ENCODE measurements at regions not wholly inside any gene's neighbourhood (a gene's known extent, or its start where the extent isn't known, plus 50 kb on each side); places are given as distances from the start of the nearest gene placed in this dataset.

DNA sequence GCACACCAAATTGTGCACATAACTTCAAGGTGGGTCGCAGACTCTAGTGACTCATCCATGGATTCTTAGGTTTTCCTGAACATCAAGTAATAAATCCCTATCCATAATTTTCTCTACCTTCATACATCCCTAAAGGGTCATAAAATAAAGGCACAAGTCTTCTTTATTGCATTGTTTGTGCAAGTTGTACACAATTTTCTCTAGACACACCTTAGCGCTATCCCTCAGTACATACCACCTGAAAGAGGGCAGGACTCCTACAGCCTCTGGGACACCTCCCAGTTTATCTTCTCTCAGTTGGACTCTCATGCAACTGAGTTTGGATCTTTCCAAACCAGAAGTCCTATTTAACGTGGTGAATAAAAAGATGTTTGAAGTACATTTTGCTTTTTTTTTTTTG, 168.5 kb upstream of the BMP4 start:
- DNase-seq (ENCODE audit: low read depth, low spot score), result no peak

DNA sequence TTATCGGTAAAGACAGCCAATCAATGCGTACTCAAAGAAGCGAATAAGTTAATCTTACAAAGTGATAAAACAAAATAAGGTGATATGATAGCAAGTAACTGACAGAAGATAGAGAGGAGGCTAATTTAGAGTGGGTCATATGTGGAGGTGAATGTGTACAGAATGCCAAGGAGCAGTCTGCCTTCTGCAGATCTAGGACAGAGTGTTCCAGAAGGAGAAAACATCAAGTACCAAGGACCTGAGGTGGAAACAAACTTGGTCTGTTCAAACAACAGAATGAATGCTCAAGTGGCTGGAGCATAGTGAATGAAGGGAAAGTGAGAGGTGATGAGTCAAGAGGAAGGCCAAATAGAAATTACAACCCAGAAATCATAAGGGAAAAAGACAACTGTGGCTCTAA, 170.3 kb upstream of the BMP4 start:
- H3K27me3 ChIP-seq (ENCODE audit: control insufficient read depth, insufficient read depth, low read length), result no peaks in the 10 kb centered on the region
- H3K27ac ChIP-seq (ENCODE audit: low read length), result no peak overlapping the region
- no peaks in the 10 kb centered on the region for H3K4me1 ChIP-seq (ENCODE audit: control insufficient read depth, insufficient read depth, low read length)
- WGBS (ENCODE audit: insufficient coverage, insufficient read length), result no CpG with 5 or more reads among the region's 3 CpGs
- H3K4me3 ChIP-seq (ENCODE audit: low read length), result no peak overlapping the region
- H3K9me3 ChIP-seq (ENCODE audit: control insufficient read depth, insufficient read depth, low read length), result no peaks in the 10 kb centered on the region
- no peak for DNase-seq (ENCODE audit: low read depth, low spot score)
- no peaks in the 10 kb centered on the region for H3K36me3 ChIP-seq (ENCODE audit: control insufficient read depth, insufficient read depth, low read length)

More for the DNA sequence above, 168.5 kb upstream of the BMP4 start:
- Histone ChIP-seq H3K36me3 (ENCODE audit: control insufficient read depth, insufficient read depth, low read length) (no peaks in the 10 kb centered on the region), H3K4me1 (ENCODE audit: control insufficient read depth, insufficient read depth, low read length) (no peaks in the 10 kb centered on the region), H3K27ac (ENCODE audit: low read length) (no peak overlapping the region), H3K4me3 (ENCODE audit: low read length) (no peak overlapping the region), H3K27me3 (ENCODE audit: control insufficient read depth, insufficient read depth, low read length) (no peaks in the 10 kb centered on the region), H3K9me3 (ENCODE audit: control insufficient read depth, insufficient read depth, low read length) (no peaks in the 10 kb centered on the region)
- no CpG with 5 or more reads among the region's 3 CpGs for WGBS (ENCODE audit: insufficient coverage, insufficient read length)

DNA sequence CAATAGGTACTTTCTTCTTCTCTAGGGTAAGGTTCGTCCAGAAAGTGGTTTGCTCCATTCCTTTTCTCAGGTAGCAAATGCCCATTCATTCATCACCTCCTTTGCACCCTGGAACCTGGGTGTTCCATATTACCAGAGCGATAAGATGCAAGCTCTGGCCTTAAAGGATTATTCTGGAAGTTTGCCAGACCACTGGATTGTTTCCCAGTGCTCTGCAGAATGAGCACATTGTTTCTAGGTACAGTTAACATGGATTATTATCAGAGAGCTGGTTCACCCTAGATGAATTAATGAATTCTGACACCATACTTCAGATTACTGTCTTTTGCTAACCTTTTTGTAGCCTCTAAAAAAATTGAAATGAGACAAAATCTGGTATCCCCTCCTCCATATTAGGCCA, 170.9 kb upstream of the BMP4 start:
- Histone ChIP-seq H3K36me3 (ENCODE audit: control insufficient read depth, insufficient read depth, low read length) (no peaks in the 10 kb centered on the region), H3K4me3 (ENCODE audit: low read length) (no peak overlapping the region), H3K9me3 (ENCODE audit: control insufficient read depth, insufficient read depth, low read length) (no peaks in the 10 kb centered on the region), H3K27ac (ENCODE audit: low read length) (no peak overlapping the region), H3K4me1 (ENCODE audit: control insufficient read depth, insufficient read depth, low read length) (no peaks in the 10 kb centered on the region), H3K27me3 (ENCODE audit: control insufficient read depth, insufficient read depth, low read length) (no peaks in the 10 kb centered on the region)
- DNase-seq (ENCODE audit: low read depth, low spot score), result no peak
- no CpG with 5 or more reads among the region's 2 CpGs for WGBS (ENCODE audit: insufficient coverage, insufficient read length)

DNA sequence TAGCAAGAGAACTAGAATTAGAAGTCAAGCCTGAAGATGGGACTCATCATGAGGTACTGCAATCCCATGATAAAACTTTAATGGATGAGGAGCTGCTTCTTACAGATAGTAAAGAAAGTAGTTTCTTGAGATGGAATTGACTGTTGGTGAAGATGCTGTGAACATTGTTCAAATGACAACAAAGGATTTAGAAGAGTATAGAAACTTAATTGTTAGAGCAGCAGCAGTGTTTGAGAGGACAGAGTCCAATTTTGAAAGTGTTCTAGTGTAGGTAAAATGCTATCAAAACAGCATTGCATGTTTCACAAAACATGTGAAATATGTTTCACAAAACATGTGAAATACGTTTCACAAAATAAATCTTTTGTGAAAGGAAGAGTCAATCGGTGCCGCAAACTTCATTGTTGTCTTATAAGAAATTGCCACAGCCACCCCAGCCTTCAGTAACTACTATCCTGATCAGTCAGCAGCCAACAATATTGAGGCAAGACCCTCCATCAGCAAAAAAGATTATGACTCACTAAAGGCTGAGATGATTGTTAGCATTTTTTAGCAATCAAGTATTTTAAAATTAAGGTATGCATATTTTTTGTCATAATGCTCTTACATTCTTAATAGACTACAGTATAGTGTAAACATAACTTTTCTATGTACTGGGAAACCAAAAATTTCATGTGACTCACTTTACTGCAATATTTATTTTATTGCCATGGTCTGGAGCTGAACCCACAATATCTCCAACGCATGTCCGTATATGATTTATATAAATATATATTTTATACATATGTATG, 173.4 kb upstream of the BMP4 start:
- Histone ChIP-seq H3K4me1 (ENCODE audit: control insufficient read depth, insufficient read depth, low read length) (no peaks in the 10 kb centered on the region), H3K9me3 (ENCODE audit: control insufficient read depth, insufficient read depth, low read length) (no peaks in the 10 kb centered on the region), H3K27ac (ENCODE audit: low read length) (no peak overlapping the region), H3K27me3 (ENCODE audit: control insufficient read depth, insufficient read depth, low read length) (no peaks in the 10 kb centered on the region), H3K36me3 (ENCODE audit: control insufficient read depth, insufficient read depth, low read length) (no peaks in the 10 kb centered on the region), H3K4me3 (ENCODE audit: low read length) (no peak overlapping the region)
- WGBS (ENCODE audit: insufficient coverage, insufficient read length), result no CpG with 5 or more reads among the region's 5 CpGs
- no peak for DNase-seq (ENCODE audit: low read depth, low spot score)

DNA sequence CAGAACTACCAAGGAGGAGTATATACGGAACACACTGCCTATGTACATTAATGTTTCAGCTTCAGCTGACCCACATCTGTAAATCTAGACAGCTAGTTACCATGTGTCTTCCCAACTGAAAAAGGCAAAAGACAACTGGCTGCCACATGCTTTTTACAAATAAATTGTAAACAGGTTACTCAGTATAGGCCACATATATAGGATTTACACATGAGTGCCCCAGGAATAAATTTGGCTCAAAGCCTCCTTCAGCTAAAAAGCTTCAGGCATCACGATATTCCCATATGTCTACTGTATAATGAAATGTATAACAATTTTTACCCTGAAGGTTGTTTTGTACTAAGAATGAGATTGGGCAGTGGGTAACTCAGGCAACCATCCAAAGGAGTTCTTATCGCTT, 175.9 kb upstream of the BMP4 start:
- DNase-seq (ENCODE audit: low read depth, low spot score), result no peak
- no peaks in the 10 kb centered on the region for H3K9me3 ChIP-seq (ENCODE audit: control insufficient read depth, insufficient read depth, low read length)
- no peaks in the 10 kb centered on the region for H3K27me3 ChIP-seq (ENCODE audit: control insufficient read depth, insufficient read depth, low read length)
- no peaks in the 10 kb centered on the region for H3K4me1 ChIP-seq (ENCODE audit: control insufficient read depth, insufficient read depth, low read length)
- no peak overlapping the region for H3K27ac ChIP-seq (ENCODE audit: low read length)
- H3K36me3 ChIP-seq (ENCODE audit: control insufficient read depth, insufficient read depth, low read length), result no peaks in the 10 kb centered on the region
- no CpG with 5 or more reads among the region's 3 CpGs for WGBS (ENCODE audit: insufficient coverage, insufficient read length)
- H3K4me3 ChIP-seq (ENCODE audit: low read length), result no peak overlapping the region

DNA sequence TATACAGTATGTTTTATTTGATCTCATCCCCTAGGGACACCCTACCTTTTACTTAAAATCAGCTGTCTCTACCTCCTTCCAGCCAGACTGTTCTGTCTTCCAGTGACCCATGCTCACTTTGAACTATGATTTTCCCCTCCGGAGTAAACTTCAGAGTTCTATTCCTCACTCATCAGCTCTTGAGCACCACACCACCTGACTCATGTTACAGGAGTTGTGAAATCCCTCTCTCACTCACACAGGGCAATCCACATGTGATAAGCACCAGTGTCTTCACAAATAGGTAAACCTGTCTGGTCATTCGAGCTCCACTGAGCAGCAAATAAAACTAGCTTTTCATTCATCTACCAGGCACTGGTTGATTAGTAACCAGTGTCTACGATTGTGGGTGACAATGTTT, 177.3 kb upstream of the BMP4 start:
- Histone ChIP-seq H3K4me1 (ENCODE audit: control insufficient read depth, insufficient read depth, low read length) (no peaks in the 10 kb centered on the region), H3K36me3 (ENCODE audit: control insufficient read depth, insufficient read depth, low read length) (no peaks in the 10 kb centered on the region), H3K9me3 (ENCODE audit: control insufficient read depth, insufficient read depth, low read length) (no peaks in the 10 kb centered on the region), H3K4me3 (ENCODE audit: low read length) (no peak overlapping the region), H3K27ac (ENCODE audit: low read length) (no peak overlapping the region), H3K27me3 (ENCODE audit: control insufficient read depth, insufficient read depth, low read length) (no peaks in the 10 kb centered on the region)
- no CpG with 5 or more reads among the region's 3 CpGs for WGBS (ENCODE audit: insufficient coverage, insufficient read length)
- DNase-seq (ENCODE audit: low read depth, low spot score), result no peak

DNA sequence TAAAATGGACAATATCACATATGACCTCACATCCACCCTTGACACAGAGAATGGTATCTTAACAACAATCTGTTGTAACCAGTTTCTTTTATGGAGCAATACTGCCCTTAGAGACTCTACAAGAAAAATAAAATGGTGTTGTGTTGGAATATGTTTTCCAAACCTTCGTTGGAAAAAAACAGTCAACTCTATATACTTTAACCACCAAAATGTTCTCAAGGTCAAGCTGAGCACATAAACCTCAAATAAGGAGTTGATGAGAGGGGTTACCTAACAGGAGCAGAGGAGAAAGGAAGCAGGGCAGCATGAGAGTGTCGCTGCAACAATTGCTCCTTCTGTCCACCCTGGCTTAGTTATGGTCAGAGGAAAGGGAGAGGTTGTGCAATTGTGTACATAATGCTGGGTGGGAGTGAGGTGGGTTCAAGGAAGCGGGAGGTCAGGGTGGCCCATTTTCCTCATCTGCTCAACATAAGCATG, 179.2 kb upstream of the BMP4 start:
- H3K36me3 ChIP-seq (ENCODE audit: control insufficient read depth, insufficient read depth, low read length), result no peaks in the 10 kb centered on the region
- WGBS (ENCODE audit: insufficient coverage, insufficient read length), result no CpG with 5 or more reads among the region's 3 CpGs
- no peak overlapping the region for H3K27ac ChIP-seq (ENCODE audit: low read length)

DNA sequence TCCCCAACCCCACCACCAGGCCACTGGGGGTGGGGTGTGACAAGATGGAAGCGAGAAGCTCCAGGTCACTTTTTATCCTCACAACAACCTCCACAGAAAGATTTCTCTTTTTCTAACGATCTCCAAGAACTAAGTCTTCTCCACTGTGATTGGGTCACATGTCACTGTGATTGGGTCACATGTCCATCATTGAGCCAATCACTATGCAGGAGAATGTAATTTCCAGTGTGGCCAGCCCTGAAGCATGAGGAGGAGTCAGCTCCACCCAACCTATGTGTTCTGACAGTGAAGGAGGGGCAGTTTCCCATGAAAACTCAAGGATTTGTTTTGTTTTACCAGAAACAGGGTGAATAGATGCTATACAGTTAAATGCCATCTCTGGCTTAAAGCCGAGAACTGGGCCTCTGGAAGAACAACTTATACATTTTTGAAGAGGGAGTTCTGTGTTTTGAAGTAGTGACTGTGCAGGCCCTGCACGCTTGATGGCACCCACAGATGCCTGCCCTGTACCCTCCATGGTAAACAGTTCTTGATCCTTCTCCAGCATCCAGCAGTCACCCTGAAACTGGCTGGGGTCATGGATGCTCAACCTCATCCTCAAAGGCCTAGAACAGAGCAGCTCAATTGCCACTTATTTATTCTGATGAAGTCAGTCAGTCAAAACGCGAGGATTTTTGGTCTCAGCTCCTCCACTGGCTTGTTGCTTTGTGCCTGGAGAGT, 180.4 kb upstream of the BMP4 start:
- no CpG with 5 or more reads among the region's 6 CpGs for WGBS (ENCODE audit: insufficient coverage, insufficient read length)
- H3K27ac ChIP-seq (ENCODE audit: low read length), result no peak overlapping the region

More for the DNA sequence above, 179.2 kb upstream of the BMP4 start:
- no peaks in the 10 kb centered on the region for H3K9me3 ChIP-seq (ENCODE audit: control insufficient read depth, insufficient read depth, low read length)
- H3K27me3 ChIP-seq (ENCODE audit: control insufficient read depth, insufficient read depth, low read length), result no peaks in the 10 kb centered on the region
- DNase-seq (ENCODE audit: low read depth, low spot score), result no peak
- no peaks in the 10 kb centered on the region for H3K4me1 ChIP-seq (ENCODE audit: control insufficient read depth, insufficient read depth, low read length)
- H3K4me3 ChIP-seq (ENCODE audit: low read length), result no peak overlapping the region

DNA sequence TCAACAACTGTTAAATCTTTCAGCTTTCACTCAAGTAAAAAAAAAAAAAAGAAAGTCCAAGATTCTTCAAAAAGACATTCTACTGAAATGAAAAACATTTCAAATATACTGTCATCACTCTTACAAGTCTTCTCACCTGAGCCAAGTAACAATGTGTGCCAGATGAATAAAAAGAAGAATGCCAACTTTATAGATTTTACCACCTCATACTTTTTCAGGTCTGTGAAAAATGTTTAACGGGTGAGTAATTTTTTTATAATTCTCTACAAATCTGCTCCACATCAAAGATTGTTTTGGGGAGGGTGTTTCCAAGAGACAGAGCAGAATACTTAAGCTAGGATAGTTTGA, 181.0 kb upstream of the BMP4 start:
- H3K9me3 ChIP-seq (ENCODE audit: control insufficient read depth, insufficient read depth, low read length), result no peaks in the 10 kb centered on the region
- H3K4me1 ChIP-seq (ENCODE audit: control insufficient read depth, insufficient read depth, low read length), result no peaks in the 10 kb centered on the region
- no peaks in the 10 kb centered on the region for H3K36me3 ChIP-seq (ENCODE audit: control insufficient read depth, insufficient read depth, low read length)
- H3K27me3 ChIP-seq (ENCODE audit: control insufficient read depth, insufficient read depth, low read length), result no peaks in the 10 kb centered on the region
- WGBS (ENCODE audit: insufficient coverage, insufficient read length), result no CpG with 5 or more reads among the region's 1 CpG
- H3K27ac ChIP-seq (ENCODE audit: low read length), result no peak overlapping the region
- no peak overlapping the region for H3K4me3 ChIP-seq (ENCODE audit: low read length)
- no peak for DNase-seq (ENCODE audit: low read depth, low spot score)

More for the DNA sequence above, 180.4 kb upstream of the BMP4 start:
- Histone ChIP-seq H3K36me3 (ENCODE audit: control insufficient read depth, insufficient read depth, low read length) (no peaks in the 10 kb centered on the region), H3K4me1 (ENCODE audit: control insufficient read depth, insufficient read depth, low read length) (no peaks in the 10 kb centered on the region), H3K27me3 (ENCODE audit: control insufficient read depth, insufficient read depth, low read length) (no peaks in the 10 kb centered on the region), H3K9me3 (ENCODE audit: control insufficient read depth, insufficient read depth, low read length) (no peaks in the 10 kb centered on the region), H3K4me3 (ENCODE audit: low read length) (no peak overlapping the region)
- DNase-seq (ENCODE audit: low read depth, low spot score), result no peak

DNA sequence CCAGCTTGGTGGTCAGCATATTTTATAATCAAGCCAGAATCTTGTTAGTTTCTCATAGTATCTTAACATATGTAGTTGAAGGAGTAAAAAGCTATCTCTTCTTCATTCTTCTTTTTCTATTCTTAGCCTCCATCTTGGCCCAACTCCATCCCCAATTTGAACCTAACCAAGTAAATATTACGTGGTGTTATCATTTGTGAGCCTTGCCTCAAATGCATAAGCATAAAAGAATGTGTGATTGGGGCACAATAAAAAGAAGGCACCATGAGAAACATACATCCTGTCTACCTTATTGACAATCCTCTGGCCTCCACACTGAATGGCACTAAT, 181.4 kb upstream of the BMP4 start:
- Histone ChIP-seq H3K27me3 (ENCODE audit: control insufficient read depth, insufficient read depth, low read length) (no peaks in the 10 kb centered on the region), H3K36me3 (ENCODE audit: control insufficient read depth, insufficient read depth, low read length) (no peaks in the 10 kb centered on the region), H3K9me3 (ENCODE audit: control insufficient read depth, insufficient read depth, low read length) (no peaks in the 10 kb centered on the region), H3K4me1 (ENCODE audit: control insufficient read depth, insufficient read depth, low read length) (no peaks in the 10 kb centered on the region), H3K27ac (ENCODE audit: low read length) (no peak overlapping the region), H3K4me3 (ENCODE audit: low read length) (no peak overlapping the region)
- no CpG with 5 or more reads among the region's 1 CpG for WGBS (ENCODE audit: insufficient coverage, insufficient read length)
- DNase-seq (ENCODE audit: low read depth, low spot score), result no peak
